ENCODE measurements at regions not wholly inside any gene's neighbourhood (a gene's known extent, or its start where the extent isn't known, plus 50 kb on each side); places are given as distances from the start of the nearest gene placed in this dataset.

DNA sequence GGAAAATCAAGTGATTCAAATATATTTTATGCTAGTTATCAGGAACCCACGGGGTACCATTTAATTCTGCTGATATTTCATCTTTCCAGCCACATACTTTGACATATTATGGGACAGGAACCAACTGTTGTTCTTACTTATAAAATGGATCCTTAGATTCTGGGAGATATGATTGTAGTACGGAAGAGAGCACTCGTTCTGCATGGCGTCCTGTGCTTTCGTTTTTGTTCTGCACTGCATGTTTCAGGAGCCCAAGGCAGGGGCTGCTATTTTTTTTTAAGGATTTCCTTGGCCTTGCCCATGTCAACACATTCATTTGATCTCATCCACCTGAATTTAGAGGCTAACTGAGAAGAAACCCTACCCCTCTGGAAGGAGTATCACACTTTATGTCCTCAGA is 245.5 kb upstream of the TLL1 start:
- no peak overlapping the region for H3K4me2 ChIP-seq (ENCODE audit: insufficient read depth, insufficient read length, low read length)
- no peak overlapping the region for H3K27ac ChIP-seq (ENCODE audit: insufficient read length, low read depth, low read length)
- H2BK120ac ChIP-seq (ENCODE audit: low read depth, low read length, poor library complexity, severe bottlenecking), result no peak overlapping the region
- no peak overlapping the region for H2BK20ac ChIP-seq (ENCODE audit: low read depth, low read length, poor library complexity, severe bottlenecking)
- H3K36me3 Mint-ChIP-seq (ENCODE audit: insufficient read depth in 1 of 3, low read depth in 3 of 3), result no peaks in the 10 kb centered on the region
- H3K4me1 Mint-ChIP-seq, result peaks cover 2 to 10% of the 10 kb centered on the region in 2 experiments; a peak in 3 of 4 replicates
- no peak overlapping the region for H2BK12ac ChIP-seq (ENCODE audit: insufficient read length, low read depth, low read length)
- H3K9me3 Mint-ChIP-seq, result no peaks in the 10 kb centered on the region
- no peak overlapping the region for H3K18ac ChIP-seq (ENCODE audit: insufficient read length, low read depth, low read length)
- H3K9ac ChIP-seq (ENCODE audit: extremely low read depth, insufficient read length, low read length), result no peak overlapping the region
- H4K8ac ChIP-seq (replicated peaks; ENCODE audit: insufficient read length, low read depth, low read length), result no peak overlapping the region
- H3K27me3 ChIP-seq (ENCODE audit: insufficient read depth, low read length), result no peaks in the 10 kb centered on the region
- H3K79me2 ChIP-seq (ENCODE audit: insufficient read depth, low read length), result no peaks in the 10 kb centered on the region
- no peak overlapping the region for H3T11ph ChIP-seq (ENCODE audit: low read length)
- no peak overlapping the region for H2BK5ac ChIP-seq (ENCODE audit: insufficient read length, low read length)
- H3K79me1 ChIP-seq (ENCODE audit: insufficient read depth, low read depth, low read length, poor library complexity, severe bottlenecking), result no peaks in the 10 kb centered on the region
- H4K5ac ChIP-seq (ENCODE audit: insufficient read length, low read depth, low read length), result no peak overlapping the region
- no peak overlapping the region for H3K4ac ChIP-seq (ENCODE audit: low read depth, low read length)
- H3K14ac ChIP-seq (ENCODE audit: insufficient read depth, low read length), result no peak overlapping the region
- no peak for DNase-seq
- TF ChIP-seq, protein P1, sequence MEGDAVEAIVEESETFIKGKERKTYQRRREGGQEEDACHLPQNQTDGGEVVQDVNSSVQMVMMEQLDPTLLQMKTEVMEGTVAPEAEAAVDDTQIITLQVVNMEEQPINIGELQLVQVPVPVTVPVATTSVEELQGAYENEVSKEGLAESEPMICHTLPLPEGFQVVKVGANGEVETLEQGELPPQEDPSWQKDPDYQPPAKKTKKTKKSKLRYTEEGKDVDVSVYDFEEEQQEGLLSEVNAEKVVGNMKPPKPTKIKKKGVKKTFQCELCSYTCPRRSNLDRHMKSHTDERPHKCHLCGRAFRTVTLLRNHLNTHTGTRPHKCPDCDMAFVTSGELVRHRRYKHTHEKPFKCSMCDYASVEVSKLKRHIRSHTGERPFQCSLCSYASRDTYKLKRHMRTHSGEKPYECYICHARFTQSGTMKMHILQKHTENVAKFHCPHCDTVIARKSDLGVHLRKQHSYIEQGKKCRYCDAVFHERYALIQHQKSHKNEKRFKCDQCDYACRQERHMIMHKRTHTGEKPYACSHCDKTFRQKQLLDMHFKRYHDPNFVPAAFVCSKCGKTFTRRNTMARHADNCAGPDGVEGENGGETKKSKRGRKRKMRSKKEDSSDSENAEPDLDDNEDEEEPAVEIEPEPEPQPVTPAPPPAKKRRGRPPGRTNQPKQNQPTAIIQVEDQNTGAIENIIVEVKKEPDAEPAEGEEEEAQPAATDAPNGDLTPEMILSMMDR (conservative IDR thresholded peaks at IDR 0.05), result no peak
- no peak overlapping the region for H3K23ac ChIP-seq (ENCODE audit: insufficient read length, low read depth, low read length)
- no peak overlapping the region for H2BK15ac ChIP-seq (ENCODE audit: low read depth, low read length)
- no peaks in the 10 kb centered on the region for H3K27me3 Mint-ChIP-seq (ENCODE audit: low read depth)
- H2AK5ac ChIP-seq (ENCODE audit: insufficient read length, low read length), result no peak overlapping the region
- no peak overlapping the region for H3K56ac ChIP-seq (ENCODE audit: insufficient read length, low read depth, low read length)
- H3K23me2 ChIP-seq (ENCODE audit: insufficient read length, low read depth, low read length, poor library complexity, severe bottlenecking), result no peaks in the 10 kb centered on the region
- no peak overlapping the region for H4K91ac ChIP-seq (ENCODE audit: insufficient read length, low read depth, low read length)
- H3K9me3 ChIP-seq (ENCODE audit: control insufficient read depth, low read depth, low read length), result no peaks in the 10 kb centered on the region
- H3K27ac Mint-ChIP-seq, result no peak overlapping the region
- H3K4me1 ChIP-seq (ENCODE audit: insufficient read depth, low read length), result no peaks in the 10 kb centered on the region
- no peaks in the 10 kb centered on the region for H4K20me1 ChIP-seq (ENCODE audit: control insufficient read depth, insufficient read depth, insufficient read length)
- no peak overlapping the region for H2AFZ ChIP-seq (ENCODE audit: low read length)
- H3K4me3 Mint-ChIP-seq, result no peak overlapping the region
- WGBS (ENCODE audit: extremely low coverage, insufficient read length, low lambda C conversion rate), result no CpG with 5 or more reads among the region's 5 CpGs

Data from H9 (cell line).